ENCODE measurements at regions not wholly inside any gene's neighbourhood (a gene's known extent, or its start where the extent isn't known, plus 50 kb on each side); places are given as distances from the start of the nearest gene placed in this dataset.
A peak's percentile ranks its signal among the peaks of the same experiment; 100 is the strongest.

GRCh38 chr5:58403822-58404433 is 56.0 kb downstream of the PLK2 start:
- intact Hi-C loops (cut with micrococcal nuclease): no loop called here
- H3K27me3 Mint-ChIP-seq: no peaks in the 10 kb centered on the region
- peak; percentile 34 for DNase-seq

GRCh38 chr5:58401701-58402100 is 58.2 kb downstream of the PLK2 start:
- no peaks in the 10 kb centered on the region for H3K36me3 Mint-ChIP-seq (ENCODE audit: low read depth)
- no peak overlapping the region for H3K27ac Mint-ChIP-seq
- peaks cover 3% of the 10 kb centered on the region for H3K27me3 Mint-ChIP-seq
- no peaks in the 10 kb centered on the region for H3K4me1 Mint-ChIP-seq
- DNase-seq: peak; percentile 14
- intact Hi-C loops (cut with micrococcal nuclease): no loop called here
- no peak overlapping the region for H3K4me3 Mint-ChIP-seq
- H3K9me3 Mint-ChIP-seq: no peaks in the 10 kb centered on the region

More at GRCh38 chr5:58403822-58404433, 56.0 kb downstream of the PLK2 start:
- no peaks in the 10 kb centered on the region for H3K4me1 Mint-ChIP-seq
- no peaks in the 10 kb centered on the region for H3K36me3 Mint-ChIP-seq (ENCODE audit: low read depth)
- H3K27ac Mint-ChIP-seq: no peak overlapping the region
- H3K4me3 Mint-ChIP-seq: no peak overlapping the region
- no peaks in the 10 kb centered on the region for H3K9me3 Mint-ChIP-seq

- Mint-ChIP-seq H3K4me1 (no peaks in the 10 kb centered on the region), H3K27me3 (peaks cover 3% of the 10 kb centered on the region), H3K4me3 (no peak overlapping the region), H3K36me3 (ENCODE audit: low read depth) (no peaks in the 10 kb centered on the region), H3K27ac (no peak overlapping the region), H3K9me3 (no peaks in the 10 kb centered on the region)
- intact Hi-C loops (cut with micrococcal nuclease): no loop called here
- DNase-seq: no peak
These were observed 59.1 kb downstream of the PLK2 start for GRCh38 chr5:58400737-58401136.

- intact Hi-C loops (cut with micrococcal nuclease): no loop called here
- DNase-seq: no peak
- Mint-ChIP-seq H3K27ac (no peak overlapping the region), H3K4me3 (no peak overlapping the region), H3K9me3 (no peaks in the 10 kb centered on the region), H3K36me3 (ENCODE audit: low read depth) (no peaks in the 10 kb centered on the region), H3K4me1 (no peaks in the 10 kb centered on the region), H3K27me3 (peaks cover 3% of the 10 kb centered on the region)
These were observed 59.9 kb downstream of the PLK2 start for GRCh38 chr5:58399951-58400350.

GRCh38 chr5:58394339-58394738 is 65.5 kb downstream of the PLK2 start:
- H3K27ac Mint-ChIP-seq: no peak overlapping the region
- no peak overlapping the region for H3K4me3 Mint-ChIP-seq
- intact Hi-C loops (cut with micrococcal nuclease): no loop called here
- no peaks in the 10 kb centered on the region for H3K9me3 Mint-ChIP-seq
- peaks cover 3% of the 10 kb centered on the region for H3K27me3 Mint-ChIP-seq
- H3K4me1 Mint-ChIP-seq: no peaks in the 10 kb centered on the region
- no peaks in the 10 kb centered on the region for H3K36me3 Mint-ChIP-seq (ENCODE audit: low read depth)
- no peak for DNase-seq

GRCh38 chr5:58393716-58394115 is 66.2 kb downstream of the PLK2 start:
- Mint-ChIP-seq H3K9me3 (no peaks in the 10 kb centered on the region), H3K36me3 (ENCODE audit: low read depth) (no peaks in the 10 kb centered on the region), H3K27me3 (peaks cover 2% of the 10 kb centered on the region), H3K4me1 (no peaks in the 10 kb centered on the region), H3K27ac (no peak overlapping the region), H3K4me3 (no peak overlapping the region)
- no peak for DNase-seq
- intact Hi-C loops (cut with micrococcal nuclease): no loop called here

GRCh38 chr5:58392496-58392895 is 67.4 kb downstream of the PLK2 start:
- intact Hi-C loops (cut with micrococcal nuclease): no loop called here
- H3K9me3 Mint-ChIP-seq: no peaks in the 10 kb centered on the region
- no peaks in the 10 kb centered on the region for H3K36me3 Mint-ChIP-seq (ENCODE audit: low read depth)
- no peak overlapping the region for H3K27ac Mint-ChIP-seq
- peaks cover 2% of the 10 kb centered on the region for H3K27me3 Mint-ChIP-seq
- H3K4me1 Mint-ChIP-seq: no peaks in the 10 kb centered on the region
- no peak overlapping the region for H3K4me3 Mint-ChIP-seq
- no peak for DNase-seq

GRCh38 chr5:58383448-58383847 is 76.4 kb downstream of the PLK2 start:
- intact Hi-C loops (cut with micrococcal nuclease): no loop called here
- no peak for DNase-seq
- no peak overlapping the region for H3K27ac Mint-ChIP-seq
- peaks cover 3% of the 10 kb centered on the region for H3K9me3 Mint-ChIP-seq
- H3K4me3 Mint-ChIP-seq: no peak overlapping the region
- no peaks in the 10 kb centered on the region for H3K4me1 Mint-ChIP-seq
- no peaks in the 10 kb centered on the region for H3K36me3 Mint-ChIP-seq (ENCODE audit: low read depth)
- H3K27me3 Mint-ChIP-seq: no peaks in the 10 kb centered on the region

GRCh38 chr5:58382131-58382534 is 77.8 kb downstream of the PLK2 start:
- Mint-ChIP-seq H3K36me3 (ENCODE audit: low read depth) (no peaks in the 10 kb centered on the region), H3K9me3 (peaks cover 7% of the 10 kb centered on the region), H3K27me3 (no peaks in the 10 kb centered on the region), H3K4me1 (no peaks in the 10 kb centered on the region), H3K4me3 (no peak overlapping the region), H3K27ac (no peak overlapping the region)
- DNase-seq: no peak
- intact Hi-C loops (cut with micrococcal nuclease): no loop called here

- H3K4me3 Mint-ChIP-seq: no peak overlapping the region
- no peaks in the 10 kb centered on the region for H3K4me1 Mint-ChIP-seq
- H3K27me3 Mint-ChIP-seq: no peaks in the 10 kb centered on the region
- H3K36me3 Mint-ChIP-seq (ENCODE audit: low read depth): no peaks in the 10 kb centered on the region
- H3K9me3 Mint-ChIP-seq: peaks cover 7% of the 10 kb centered on the region
- no peak overlapping the region for H3K27ac Mint-ChIP-seq
- DNase-seq: no peak
- intact Hi-C loops (cut with micrococcal nuclease): no loop called here
These were observed 78.3 kb downstream of the PLK2 start for GRCh38 chr5:58381566-58381965.

- Mint-ChIP-seq H3K27me3 (no peaks in the 10 kb centered on the region), H3K9me3 (peaks cover 7% of the 10 kb centered on the region), H3K27ac (no peak overlapping the region), H3K4me1 (no peaks in the 10 kb centered on the region), H3K36me3 (ENCODE audit: low read depth) (no peaks in the 10 kb centered on the region), H3K4me3 (no peak overlapping the region)
- intact Hi-C loops (cut with micrococcal nuclease): no loop called here
- no peak for DNase-seq
These were observed 79.2 kb downstream of the PLK2 start for GRCh38 chr5:58380655-58381054.

GRCh38 chr5:58378613-58379390 is 81.1 kb downstream of the PLK2 start:
- Mint-ChIP-seq H3K4me3 (no peak overlapping the region), H3K36me3 (ENCODE audit: low read depth) (no peaks in the 10 kb centered on the region), H3K4me1 (no peaks in the 10 kb centered on the region), H3K27ac (no peak overlapping the region), H3K27me3 (no peaks in the 10 kb centered on the region), H3K9me3 (peaks cover 7% of the 10 kb centered on the region)
- DNase-seq: no peak
- intact Hi-C loops (cut with micrococcal nuclease): no loop called here

- Mint-ChIP-seq H3K27me3 (no peaks in the 10 kb centered on the region), H3K36me3 (ENCODE audit: low read depth) (no peaks in the 10 kb centered on the region), H3K9me3 (no peaks in the 10 kb centered on the region), H3K4me1 (no peaks in the 10 kb centered on the region), H3K27ac (no peak overlapping the region), H3K4me3 (no peak overlapping the region)
- no peak for DNase-seq
- intact Hi-C loops (cut with micrococcal nuclease): no loop called here
These were observed 89.3 kb downstream of the PLK2 start for GRCh38 chr5:58370606-58371005.

- Mint-ChIP-seq H3K27ac (no peak overlapping the region), H3K4me3 (no peak overlapping the region), H3K9me3 (no peaks in the 10 kb centered on the region), H3K27me3 (no peaks in the 10 kb centered on the region), H3K36me3 (ENCODE audit: low read depth) (no peaks in the 10 kb centered on the region), H3K4me1 (no peaks in the 10 kb centered on the region)
- DNase-seq: no peak
- intact Hi-C loops (cut with micrococcal nuclease): no loop called here
These were observed 90.2 kb downstream of the PLK2 start for GRCh38 chr5:58369513-58370190.

Measured in activated CD4-positive, alpha-beta T cell treated with anti-CD3 and anti-CD28 coated beads, Interleukin-2, amount 10 ng/mL, durations not matched to agents 24 days and 14 days (primary cell).